ENCODE measurements at regions not wholly inside any gene's neighbourhood (a gene's known extent, or its start where the extent isn't known, plus 50 kb on each side); places are given as distances from the start of the nearest gene placed in this dataset.
"Not testable (repeated sequence)": the region's sequence is repeated elsewhere in the genome, so short reads cannot be mapped to it uniquely, and the experiment has no call there.

GRCh38 chrX:131827935-131828334 is 195.2 kb upstream of the STK26 start:
- Mint-ChIP-seq H3K27me3 (ENCODE audit: low read depth) (peaks cover 12% of the 10 kb centered on the region), H3K36me3 (ENCODE audit: insufficient read depth in 2 of 2) (peaks cover 2 to 3% of the 10 kb centered on the region in 2 donors), H3K4me3 (peak overlapping the region; percentile 48 to 85), H3K27ac (peak overlapping the region; percentile 59), H3K4me1 (ENCODE audit: low read depth) (peaks cover 28% of the 10 kb centered on the region), H3K9me3 (no peaks in the 10 kb centered on the region)
- peak; percentile 81 to 87 for ATAC-seq (replicated peaks in 1 of 2)
- DNase-seq = peak; percentile 59 to 73

- H3K27me3 Mint-ChIP-seq (ENCODE audit: low read depth) = peaks cover 12% of the 10 kb centered on the region
- peak overlapping the region; percentile 61 to 85 for H3K4me3 Mint-ChIP-seq
- no peaks in the 10 kb centered on the region for H3K9me3 Mint-ChIP-seq
- H3K36me3 Mint-ChIP-seq (ENCODE audit: insufficient read depth in 2 of 2) = peaks cover 2 to 3% of the 10 kb centered on the region in 2 donors
- H3K4me1 Mint-ChIP-seq (ENCODE audit: low read depth) = peaks cover 25% of the 10 kb centered on the region
- DNase-seq = no peak
- H3K27ac Mint-ChIP-seq = peak overlapping the region; percentile 38
- no peak for ATAC-seq (replicated peaks in 1 of 2)
Observed at GRCh38 chrX:131828482-131828881, 194.6 kb upstream of the STK26 start.

- peak overlapping the region; percentile 87 for H3K27ac Mint-ChIP-seq
- peak overlapping the region; percentile 84 to 90 for H3K4me3 Mint-ChIP-seq
- H3K4me1 Mint-ChIP-seq (ENCODE audit: low read depth) = peaks cover 25% of the 10 kb centered on the region
Observed at GRCh38 chrX:131830400-131831184, 192.5 kb upstream of the STK26 start.

GRCh38 chrX:131831185-131831520 is 191.9 kb upstream of the STK26 start:
- Mint-ChIP-seq H3K27ac (peak overlapping the region; percentile 41), H3K27me3 (ENCODE audit: low read depth) (peaks cover 18% of the 10 kb centered on the region), H3K36me3 (ENCODE audit: insufficient read depth in 2 of 2) (peaks cover 2 to 3% of the 10 kb centered on the region in 2 donors), H3K4me1 (ENCODE audit: low read depth) (peaks cover 25% of the 10 kb centered on the region), H3K9me3 (no peaks in the 10 kb centered on the region), H3K4me3 (peak overlapping the region; percentile 84 to 90)
- ATAC-seq (replicated peaks in 1 of 2) (no peak), DNase-seq (no peak)

More at GRCh38 chrX:131830400-131831184, 192.5 kb upstream of the STK26 start:
- H3K9me3 Mint-ChIP-seq = no peaks in the 10 kb centered on the region
- DNase-seq (peak; percentile 41 to 65), ATAC-seq (replicated peaks in 1 of 2) (peak; percentile 83 to 84)
- H3K27me3 Mint-ChIP-seq (ENCODE audit: low read depth) = peaks cover 18% of the 10 kb centered on the region
- peaks cover 2 to 3% of the 10 kb centered on the region in 2 donors for H3K36me3 Mint-ChIP-seq (ENCODE audit: insufficient read depth in 2 of 2)

- no peak for ATAC-seq (replicated peaks in 1 of 2)
- H3K9me3 Mint-ChIP-seq = no peaks in the 10 kb centered on the region
- peaks cover 20% of the 10 kb centered on the region for H3K4me1 Mint-ChIP-seq (ENCODE audit: low read depth)
- no peaks in the 10 kb centered on the region for H3K36me3 Mint-ChIP-seq (ENCODE audit: insufficient read depth in 2 of 2)
- DNase-seq = no peak
- no peak overlapping the region for H3K27ac Mint-ChIP-seq
- H3K27me3 Mint-ChIP-seq (ENCODE audit: low read depth) = peaks cover 18% of the 10 kb centered on the region
- H3K4me3 Mint-ChIP-seq = no peak overlapping the region
Observed at GRCh38 chrX:131836161-131836560, 186.9 kb upstream of the STK26 start.

- Mint-ChIP-seq H3K4me1 (ENCODE audit: low read depth) (peaks cover 18% of the 10 kb centered on the region), H3K36me3 (ENCODE audit: insufficient read depth in 2 of 2) (no peaks in the 10 kb centered on the region), H3K9me3 (no peaks in the 10 kb centered on the region), H3K4me3 (no peak overlapping the region), H3K27me3 (ENCODE audit: low read depth) (peaks cover 9% of the 10 kb centered on the region), H3K27ac (no peak overlapping the region)
- ATAC-seq (replicated peaks in 1 of 2) (peak; percentile 51 to 60), DNase-seq (no peak)
Observed at GRCh38 chrX:131837325-131837724, 185.8 kb upstream of the STK26 start.

GRCh38 chrX:131840799-131841495 is 182.2 kb upstream of the STK26 start:
- no peak overlapping the region for H3K4me3 Mint-ChIP-seq
- peaks cover 18% of the 10 kb centered on the region for H3K4me1 Mint-ChIP-seq (ENCODE audit: low read depth)
- DNase-seq = no peak
- no peaks in the 10 kb centered on the region for H3K36me3 Mint-ChIP-seq (ENCODE audit: insufficient read depth in 2 of 2)
- no peak overlapping the region for H3K27ac Mint-ChIP-seq
- no peaks in the 10 kb centered on the region for H3K9me3 Mint-ChIP-seq
- peaks cover 31% of the 10 kb centered on the region for H3K27me3 Mint-ChIP-seq (ENCODE audit: low read depth)
- peak in 1 of 2 donors; percentile 24 for ATAC-seq (replicated peaks in 1 of 2)

GRCh38 chrX:131841496-131842437 is 181.3 kb upstream of the STK26 start:
- DNase-seq = peak; percentile 38
- peaks cover 34% of the 10 kb centered on the region for H3K27me3 Mint-ChIP-seq (ENCODE audit: low read depth)
- H3K9me3 Mint-ChIP-seq = no peaks in the 10 kb centered on the region
- no peaks in the 10 kb centered on the region for H3K36me3 Mint-ChIP-seq (ENCODE audit: insufficient read depth in 2 of 2)
- ATAC-seq (replicated peaks in 1 of 2) = peak; percentile 75 to 84
- H3K27ac Mint-ChIP-seq = no peak overlapping the region
- peaks cover 16% of the 10 kb centered on the region for H3K4me1 Mint-ChIP-seq (ENCODE audit: low read depth)
- no peak overlapping the region for H3K4me3 Mint-ChIP-seq

GRCh38 chrX:131843987-131844386 is 179.1 kb upstream of the STK26 start:
- Mint-ChIP-seq H3K27ac (no peak overlapping the region), H3K4me1 (ENCODE audit: low read depth) (peaks cover 9% of the 10 kb centered on the region), H3K4me3 (no peak overlapping the region), H3K36me3 (ENCODE audit: insufficient read depth in 2 of 2) (no peaks in the 10 kb centered on the region), H3K27me3 (ENCODE audit: low read depth) (peaks cover 34% of the 10 kb centered on the region), H3K9me3 (no peaks in the 10 kb centered on the region)
- ATAC-seq (replicated peaks in 1 of 2) = no peak
- no peak for DNase-seq

GRCh38 chrX:131845201-131845600 is 177.9 kb upstream of the STK26 start:
- ATAC-seq (replicated peaks in 1 of 2) (no peak), DNase-seq (no peak)
- H3K36me3 Mint-ChIP-seq (ENCODE audit: insufficient read depth in 2 of 2) = no peaks in the 10 kb centered on the region
- H3K9me3 Mint-ChIP-seq = no peaks in the 10 kb centered on the region
- H3K27ac Mint-ChIP-seq = no peak overlapping the region
- peaks cover 9% of the 10 kb centered on the region for H3K4me1 Mint-ChIP-seq (ENCODE audit: low read depth)
- H3K27me3 Mint-ChIP-seq (ENCODE audit: low read depth) = peaks cover 47% of the 10 kb centered on the region
- H3K4me3 Mint-ChIP-seq = no peak overlapping the region

GRCh38 chrX:131845771-131846170 is 177.3 kb upstream of the STK26 start:
- Mint-ChIP-seq H3K27ac (no peak overlapping the region), H3K9me3 (no peaks in the 10 kb centered on the region), H3K27me3 (ENCODE audit: low read depth) (peaks cover 48% of the 10 kb centered on the region), H3K36me3 (ENCODE audit: insufficient read depth in 2 of 2) (no peaks in the 10 kb centered on the region), H3K4me1 (ENCODE audit: low read depth) (peaks cover 9% of the 10 kb centered on the region), H3K4me3 (no peak overlapping the region)
- DNase-seq = no peak
- no peak for ATAC-seq (replicated peaks in 1 of 2)

GRCh38 chrX:131850964-131851363 is 172.1 kb upstream of the STK26 start:
- not testable (repeated sequence) for DNase-seq; ATAC-seq (replicated peaks in 1 of 2); H3K27ac Mint-ChIP-seq; H3K4me3 Mint-ChIP-seq; H3K4me1 Mint-ChIP-seq (ENCODE audit: low read depth); H3K9me3 Mint-ChIP-seq; H3K36me3 Mint-ChIP-seq (ENCODE audit: insufficient read depth in 2 of 2)
- peaks cover 42% of the 10 kb centered on the region for H3K27me3 Mint-ChIP-seq (ENCODE audit: low read depth)

- Mint-ChIP-seq H3K27ac (no peak overlapping the region), H3K27me3 (ENCODE audit: low read depth) (peaks cover 38% of the 10 kb centered on the region), H3K36me3 (ENCODE audit: insufficient read depth in 2 of 2) (no peaks in the 10 kb centered on the region), H3K4me3 (no peak overlapping the region), H3K4me1 (ENCODE audit: low read depth) (no peaks in the 10 kb centered on the region), H3K9me3 (no peaks in the 10 kb centered on the region)
- ATAC-seq (replicated peaks in 1 of 2) = no peak
- no peak for DNase-seq
Observed at GRCh38 chrX:131853440-131853839, 169.7 kb upstream of the STK26 start.
